GM12872 (cell line): ENCODE measurements at regions not wholly inside any gene's neighbourhood (a gene's known extent, or its start where the extent isn't known, plus 50 kb on each side); places are given as distances from the start of the nearest gene placed in this dataset.

Source experiments
- TF ChIP-seq, protein P1 (sequence below): IDR thresholded peaks from 3 replicates; pipeline ENCODE4 v1.5.1; 2011; ENCODE audit warnings: low read depth, mild to moderate bottlenecking, low read length, moderate library complexity; ENCODE audit not compliant: insufficient read depth

DNA sequence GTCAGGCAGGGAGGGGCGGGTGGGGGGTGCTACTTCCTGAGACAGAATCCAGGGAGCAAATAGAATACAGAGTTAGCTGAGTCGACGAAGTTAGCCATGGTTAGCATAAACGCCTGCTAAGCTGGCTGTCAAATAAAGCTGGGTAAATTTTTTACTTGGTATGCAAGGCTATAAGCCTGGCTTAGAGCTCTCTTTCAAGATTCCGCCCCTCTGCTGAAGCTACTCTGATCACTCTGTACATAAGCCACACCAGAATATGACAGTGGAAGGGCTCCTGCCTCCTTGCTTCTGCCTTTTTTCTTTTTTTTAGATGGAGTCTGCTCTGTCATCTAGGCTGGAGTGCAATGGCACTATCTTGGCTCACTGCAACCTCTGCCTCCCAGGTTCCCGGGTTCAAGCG, 58.3 kb downstream of the CYRIA start:
- TF ChIP-seq, protein P1, sequence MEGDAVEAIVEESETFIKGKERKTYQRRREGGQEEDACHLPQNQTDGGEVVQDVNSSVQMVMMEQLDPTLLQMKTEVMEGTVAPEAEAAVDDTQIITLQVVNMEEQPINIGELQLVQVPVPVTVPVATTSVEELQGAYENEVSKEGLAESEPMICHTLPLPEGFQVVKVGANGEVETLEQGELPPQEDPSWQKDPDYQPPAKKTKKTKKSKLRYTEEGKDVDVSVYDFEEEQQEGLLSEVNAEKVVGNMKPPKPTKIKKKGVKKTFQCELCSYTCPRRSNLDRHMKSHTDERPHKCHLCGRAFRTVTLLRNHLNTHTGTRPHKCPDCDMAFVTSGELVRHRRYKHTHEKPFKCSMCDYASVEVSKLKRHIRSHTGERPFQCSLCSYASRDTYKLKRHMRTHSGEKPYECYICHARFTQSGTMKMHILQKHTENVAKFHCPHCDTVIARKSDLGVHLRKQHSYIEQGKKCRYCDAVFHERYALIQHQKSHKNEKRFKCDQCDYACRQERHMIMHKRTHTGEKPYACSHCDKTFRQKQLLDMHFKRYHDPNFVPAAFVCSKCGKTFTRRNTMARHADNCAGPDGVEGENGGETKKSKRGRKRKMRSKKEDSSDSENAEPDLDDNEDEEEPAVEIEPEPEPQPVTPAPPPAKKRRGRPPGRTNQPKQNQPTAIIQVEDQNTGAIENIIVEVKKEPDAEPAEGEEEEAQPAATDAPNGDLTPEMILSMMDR: no peak

DNA sequence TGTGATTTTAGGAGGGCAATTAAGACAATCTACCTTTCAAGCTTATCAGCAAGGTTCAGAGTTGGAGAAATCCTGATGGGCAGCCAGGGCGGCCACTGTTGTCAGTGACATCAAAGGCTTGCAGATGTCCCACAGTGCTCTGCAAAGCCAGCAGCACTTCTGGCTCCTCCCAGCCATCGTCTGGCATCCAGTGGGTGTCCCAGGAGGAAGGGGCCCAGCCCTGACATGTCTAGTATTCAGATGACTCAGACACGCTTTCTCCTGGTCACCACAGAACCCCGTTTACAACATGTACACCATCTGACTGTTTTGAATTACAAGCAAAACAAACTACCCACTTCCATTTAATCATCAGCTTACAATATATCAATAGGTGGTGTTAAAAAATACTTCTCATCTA, 61.4 kb downstream of the CYRIA start:
- TF ChIP-seq, protein P1: no peak

DNA sequence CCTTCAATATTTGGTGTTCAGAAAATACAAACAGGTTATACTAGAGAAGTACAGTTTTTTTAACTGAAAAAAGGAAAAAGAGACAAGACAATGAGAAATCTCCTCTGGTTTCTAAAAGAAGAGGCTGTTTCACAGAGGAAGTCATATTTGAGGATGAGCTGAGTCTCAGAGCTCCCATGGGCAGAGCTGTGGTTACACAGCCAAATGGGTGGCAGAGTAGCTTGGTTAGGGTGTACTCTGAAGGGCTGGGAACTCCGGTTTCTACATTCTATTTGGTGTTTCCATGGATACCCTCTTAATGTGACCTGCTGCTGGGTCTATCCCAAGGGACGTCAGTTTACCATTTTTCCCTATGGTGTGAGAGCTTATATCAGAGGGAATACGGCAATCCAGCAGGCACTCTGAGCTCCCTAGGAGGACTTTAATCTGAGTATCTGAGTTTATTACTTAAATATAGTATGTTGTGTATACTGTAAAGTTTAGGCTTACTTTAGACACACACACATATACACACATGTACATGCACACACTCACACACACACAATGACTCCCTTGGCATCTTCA, 74.2 kb downstream of the CYRIA start:
- TF ChIP-seq, protein P1: no peak

DNA sequence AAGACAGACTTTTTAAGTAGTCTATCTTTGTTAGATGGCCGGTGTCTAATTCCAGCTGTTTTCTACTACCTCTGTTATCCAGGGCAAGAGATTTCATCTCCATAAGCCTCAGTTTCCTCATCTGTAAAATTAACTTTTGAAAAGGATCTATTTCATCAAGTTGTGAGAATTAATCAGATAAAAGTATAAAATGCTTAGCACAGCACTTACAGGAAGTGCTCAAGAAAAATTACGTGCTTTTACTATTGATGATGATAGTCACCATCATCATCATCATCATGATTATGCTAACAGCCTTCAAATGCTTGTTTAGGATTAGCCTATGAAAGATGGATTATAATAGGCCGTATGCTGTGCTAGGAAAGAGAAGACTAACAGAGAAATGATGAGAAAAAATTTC, 76.2 kb downstream of the CYRIA start:
- TF ChIP-seq, protein P1: no peak

DNA sequence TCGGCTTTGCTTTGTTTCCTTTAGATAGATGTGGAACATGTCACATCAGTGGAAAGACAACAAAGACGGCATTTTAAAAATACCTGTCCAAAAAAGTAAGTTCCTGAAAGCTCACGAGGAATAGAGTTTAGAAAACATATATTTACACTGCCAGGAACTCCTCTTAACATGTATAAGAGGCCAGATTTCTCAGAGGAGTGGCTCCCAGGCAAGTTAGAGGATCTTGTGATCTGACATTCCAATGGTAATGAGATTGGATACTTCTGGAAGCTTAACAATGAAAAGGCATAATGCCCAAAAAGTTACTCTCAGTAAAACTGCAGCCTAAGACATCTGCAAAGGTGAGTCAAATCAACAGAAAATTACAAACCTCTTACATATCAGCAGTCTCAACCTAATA, 77.1 kb downstream of the CYRIA start:
- TF ChIP-seq, protein P1: no peak

DNA sequence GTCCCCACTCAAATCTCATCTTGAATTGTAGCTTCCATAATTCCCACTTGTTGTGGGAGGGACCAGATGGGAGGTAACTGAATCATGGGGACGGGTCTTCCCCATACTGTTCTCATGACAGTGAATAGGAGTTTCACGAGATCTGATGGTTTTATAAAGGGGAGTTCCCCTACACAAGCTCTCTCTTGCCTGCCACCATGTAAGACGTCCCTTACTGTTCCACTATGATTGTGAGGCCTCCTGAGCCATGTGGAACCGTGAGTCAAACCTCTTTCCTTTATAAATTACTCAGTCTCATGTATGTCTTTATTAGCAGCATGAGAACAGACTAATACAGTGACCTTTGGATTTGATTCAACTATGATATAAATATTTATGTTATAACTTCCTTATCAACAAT, 78.0 kb downstream of the CYRIA start:
- TF ChIP-seq, protein P1: no peak

DNA sequence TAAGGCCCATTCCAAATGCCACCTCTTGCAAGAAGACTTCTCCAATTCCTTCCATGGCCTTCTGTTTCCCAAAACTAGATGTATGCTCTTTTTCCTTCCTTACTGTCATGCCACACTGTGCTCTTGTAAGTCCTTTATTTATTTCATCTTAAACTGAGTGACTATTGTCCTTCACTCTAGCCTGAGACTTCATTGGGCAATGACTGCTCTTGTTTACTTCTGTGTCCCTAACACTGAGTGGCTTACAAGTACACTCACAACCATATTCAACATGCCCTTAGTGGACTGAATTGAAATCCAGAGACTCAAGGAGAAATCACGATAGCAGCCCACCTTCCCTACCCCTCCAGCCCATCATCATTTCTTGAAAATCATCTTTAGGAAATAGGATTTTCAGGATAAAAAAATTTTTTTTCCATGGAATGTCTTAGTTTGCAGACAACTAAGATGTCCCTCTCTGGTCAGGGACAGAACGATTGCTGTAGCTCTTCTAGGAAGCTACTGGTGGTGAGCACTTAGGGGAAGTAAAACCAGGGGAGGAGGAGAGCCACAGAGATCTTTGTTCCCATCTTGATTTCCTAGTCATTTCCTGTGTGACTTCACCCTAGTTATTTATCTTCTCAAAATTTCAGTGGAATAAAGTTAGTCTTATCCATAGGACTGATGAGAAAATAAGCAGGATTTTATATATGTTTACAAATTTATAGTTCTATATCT, 80.7 kb downstream of the CYRIA start:
- TF ChIP-seq, protein P1: no peak
